A673 (cell line): ENCODE measurements at regions not wholly inside any gene's neighbourhood (a gene's known extent, or its start where the extent isn't known, plus 50 kb on each side); places are given as distances from the start of the nearest gene placed in this dataset.

ENCODE experiments used
- BruUV-seq: library from RNA; stranded (reverse); fragments of 400-500 nt; replicated peaks from 2 replicates; lab custom pipeline; 2021; lab: Mats Ljungman, UMichigan
- CTCF ChIA-PET: fragments of 300-600 bp; sonication (Branson Sonifier 250); formaldehyde crosslinking; loops from one replicate; lab custom pipeline; 2022; ENCODE audit warnings: antibody characterized with exemption; lab: Charles Lee
- POLR2A ChIA-PET: fragments of 300-600 bp; sonication (Branson Sonifier 250); formaldehyde crosslinking; loops from one replicate; lab custom pipeline; 2022; ENCODE audit warnings: antibody characterized with exemption; ENCODE audit not compliant: low non-redundant PET; lab: Charles Lee
- DNase-seq: peaks from one replicate; pipeline ENCODE4 v3.0.0-alpha.2; 2015; ENCODE audit warnings: low spot score
- H3K27ac ChIP-seq: fragments of 200-600 bp; sonication (generic); 2 replicates; pipeline ENCODE4 v1.5.1; 2016; ENCODE audit warnings: mixed run types, low read depth, mild to moderate bottlenecking, mixed read lengths, antibody characterized with exemption, low read length; ENCODE audit not compliant: poor library complexity, severe bottlenecking
- H3K27me3 ChIP-seq: fragments of 200-600 bp; sonication (generic); replicated peaks from 2 replicates; pipeline ENCODE4 v1.6.1; 2017; ENCODE audit warnings: mixed run types, low read depth, mild to moderate bottlenecking, mixed read lengths, antibody characterized with exemption, low read length; ENCODE audit not compliant: insufficient read depth, poor library complexity
- H3K36me3 ChIP-seq: fragments of 200-600 bp; sonication (generic); 2 replicates; pipeline ENCODE4 v1.6.1; 2016; ENCODE audit warnings: mixed run types, mild to moderate bottlenecking, mixed read lengths, antibody characterized with exemption, low read length; ENCODE audit not compliant: insufficient read depth, poor library complexity, severe bottlenecking
- H3K4me1 ChIP-seq: fragments of 200-600 bp; sonication (generic); 2 replicates; pipeline ENCODE4 v1.6.1; 2017; ENCODE audit warnings: mixed run types, mild to moderate bottlenecking, mixed read lengths, antibody characterized with exemption, low read length; ENCODE audit not compliant: insufficient read depth, poor library complexity, severe bottlenecking
- H3K4me3 ChIP-seq: fragments of 200-600 bp; sonication (generic); 2 replicates; pipeline ENCODE4 v1.5.1; 2016; ENCODE audit warnings: low read depth, mixed run types, mild to moderate bottlenecking, mixed read lengths, low read length; ENCODE audit not compliant: poor library complexity, severe bottlenecking
- H3K9me3 ChIP-seq: fragments of 200-600 bp; sonication (generic); 2 replicates; pipeline ENCODE4 v1.6.1; 2016; ENCODE audit warnings: mixed run types, low read depth, mild to moderate bottlenecking, mixed read lengths, antibody characterized with exemption, low read length; ENCODE audit not compliant: poor library complexity, severe bottlenecking
- CTCF ChIP-seq: fragments of 300-800, 200-600 bp; sonication (generic); conservative IDR thresholded peaks from 2 replicates; pipeline ENCODE4 v1.5.1; 2017; ENCODE audit warnings: low read depth, mild to moderate bottlenecking, antibody characterized with exemption, low read length, moderate library complexity, mixed read lengths
- EZH2 ChIP-seq: fragments of 200-600 bp; sonication (generic); IDR thresholded peaks from 2 replicates; pipeline ENCODE4 v1.6.1; 2017; ENCODE audit warnings: borderline replicate concordance, low read depth, mild to moderate bottlenecking, mixed read lengths, antibody characterized with exemption, low read length; ENCODE audit not compliant: poor library complexity, severe bottlenecking
- intact Hi-C: fragments of 100-400 bp; cut with micrococcal nuclease; formaldehyde crosslinking; loops from one replicate; pipeline ENCODE4 v1.10.0; 2022; ENCODE audit not compliant: unreplicated experiment

GRCh38 chr12:42815068-42815467 lies 225.5 kb upstream of the PRICKLE1 start:
- no peak for DNase-seq
- H3K36me3 ChIP-seq, result no peaks in the 10 kb centered on the region
- H3K27ac ChIP-seq, result no peak overlapping the region
- ChIA-PET CTCF (no interaction called here), POLR2A (no interaction called here)
- no peaks in the 10 kb centered on the region for H3K27me3 ChIP-seq
- no peaks in the 10 kb centered on the region for H3K9me3 ChIP-seq
- no peaks in the 10 kb centered on the region for H3K4me1 ChIP-seq
- TF ChIP-seq CTCF, result no peak
- no peak for TF ChIP-seq EZH2
- intact Hi-C loops, result no loop called here
- no peak overlapping the region for H3K4me3 ChIP-seq
- BruUV-seq, result no TSS peak

- ChIA-PET POLR2A (no interaction called here), CTCF (no interaction called here)
- Histone ChIP-seq H3K27ac (no peak overlapping the region), H3K27me3 (no peaks in the 10 kb centered on the region), H3K4me1 (no peaks in the 10 kb centered on the region), H3K9me3 (no peaks in the 10 kb centered on the region), H3K36me3 (no peaks in the 10 kb centered on the region), H3K4me3 (no peak overlapping the region)
- TF ChIP-seq EZH2, result no peak
- no peak for TF ChIP-seq CTCF
- no peak for DNase-seq
- intact Hi-C loops, result no loop called here
- BruUV-seq, result no TSS peak
These were observed 223.3 kb upstream of the PRICKLE1 start for GRCh38 chr12:42812871-42813270.

- no TSS peak for BruUV-seq
- DNase-seq, result no peak
- Histone ChIP-seq H3K4me1 (no peaks in the 10 kb centered on the region), H3K9me3 (no peaks in the 10 kb centered on the region), H3K4me3 (no peak overlapping the region), H3K27ac (no peak overlapping the region), H3K27me3 (no peaks in the 10 kb centered on the region), H3K36me3 (no peaks in the 10 kb centered on the region)
- TF ChIP-seq CTCF (no peak), EZH2 (no peak)
- intact Hi-C loops, result no loop called here
- ChIA-PET POLR2A (no interaction called here), CTCF (no interaction called here)
These were observed 222.5 kb upstream of the PRICKLE1 start for GRCh38 chr12:42812086-42812485.
